Lung (tissue), 11 donors: ENCODE measurements at regions not wholly inside any gene's neighbourhood (a gene's known extent, or its start where the extent isn't known, plus 50 kb on each side); places are given as distances from the start of the nearest gene placed in this dataset.

Source experiments
- ATAC-seq: fragments of 200-7000 bp; cut with Tn5 transposase; one replicate; pipeline ENCODE4 v1.9.1; 2020; ENCODE audit warnings: moderate number of reproducible peaks; ENCODE audit not compliant: insufficient read depth, low FRiP score
- DNase-seq, 3 donors: peaks; one replicate each; pipeline ENCODE4 v3.0.0-alpha.2; 2013 to 2017
- H3K27ac ChIP-seq, 2 donors: one replicate each; pipeline ENCODE4 v1.5.1; 2013; ENCODE audit warnings: mild to moderate bottlenecking in 2 of 2, moderate library complexity in 2 of 2, control low read depth in 1 of 2, inconsistent platforms in 1 of 2, low read depth in 1 of 2, low read length in 1 of 2
- H3K27me3 ChIP-seq, 3 donors: one replicate each; pipeline ENCODE4 v1.5.1; 2013; ENCODE audit warnings: low read length in 2 of 3; ENCODE audit not compliant: control insufficient read depth in 3 of 3, insufficient read depth in 3 of 3
- H3K36me3 ChIP-seq, 4 donors: one replicate each; pipeline ENCODE4 v1.5.1; 2013; ENCODE audit warnings: low read length in 4 of 4, mild to moderate bottlenecking in 1 of 4, moderate library complexity in 1 of 4; ENCODE audit not compliant: control insufficient read depth in 4 of 4, insufficient read depth in 4 of 4
- H3K4me1 ChIP-seq, 5 donors: one replicate each; pipeline ENCODE4 v1.5.1; 2013; ENCODE audit warnings: low read length in 5 of 5, mild to moderate bottlenecking in 2 of 5, moderate library complexity in 1 of 5; ENCODE audit not compliant: control insufficient read depth in 5 of 5, insufficient read depth in 5 of 5
- H3K4me3 ChIP-seq: one replicate; pipeline ENCODE4 v1.5.1; 2013; ENCODE audit warnings: mild to moderate bottlenecking, control low read depth, moderate library complexity
- H3K9ac ChIP-seq, 2 donors: one replicate each; pipeline ENCODE4 v1.5.1; 2013; ENCODE audit warnings: low read length in 2 of 2, control low read depth in 1 of 2; ENCODE audit not compliant: insufficient read depth in 1 of 2
- H3K9me3 ChIP-seq, 4 donors: one replicate each; pipeline ENCODE4 v1.5.1; 2013; ENCODE audit warnings: low read length in 3 of 4, mild to moderate bottlenecking in 1 of 4, moderate library complexity in 1 of 4; ENCODE audit not compliant: control insufficient read depth in 4 of 4, insufficient read depth in 3 of 4
- CTCF ChIP-seq: IDR thresholded peaks from 2 replicates; pipeline ENCODE4 v1.5.1; 2012; ENCODE audit warnings: mild to moderate bottlenecking; ENCODE audit errors: control extremely low read depth, extremely low read depth
- WGBS, 2 donors: extraction: QIAGEN DNeasy Blood & Tissue Kit; methylation state at CpG; one replicate each; pipeline ENCODE4 v1.1.7; 2013; 5-methylcytosine and 5-hydroxymethylcytosine counted together
- donor health status: control.
- donor health status: control.
- donor health status: Bipolar disorder and iron deficiency.
- donor health status: healthy.
- donor health status: DM: yes; HTN: yes; CAD: no.

GRCh38 chr4:156176896-156177295 is 223.2 kb upstream of the CTSO start:
- no peaks in the 10 kb centered on the region for H3K36me3 ChIP-seq
- 81 to 87% methylated on average over 3 of the region's 3 CpGs for WGBS, 2 donors
- DNase-seq (no peak), ATAC-seq (no peak)
- H3K4me1 ChIP-seq, result no peaks in the 10 kb centered on the region
- peaks cover 0 to 3% (median 0%) of the 10 kb centered on the region in 4 donors for H3K9me3 ChIP-seq
- no peak overlapping the region for H3K27ac ChIP-seq
- no peak overlapping the region for H3K9ac ChIP-seq
- no peaks in the 10 kb centered on the region for H3K27me3 ChIP-seq
- no peak overlapping the region for H3K4me3 ChIP-seq
- no peak for TF ChIP-seq CTCF

GRCh38 chr4:156173937-156174336 is 220.3 kb upstream of the CTSO start:
- no peak for ATAC-seq
- peaks cover 0 to 3% (median 3%) of the 10 kb centered on the region in 5 donors for H3K4me1 ChIP-seq

GRCh38 chr4:156173486-156173885 is 219.8 kb upstream of the CTSO start:
- no peak overlapping the region for H3K27ac ChIP-seq
- H3K9ac ChIP-seq, result no peak overlapping the region
- no peaks in the 10 kb centered on the region for H3K36me3 ChIP-seq
- H3K27me3 ChIP-seq, result no peaks in the 10 kb centered on the region
- ATAC-seq (no peak), DNase-seq (no peak)
- H3K4me1 ChIP-seq, result peaks cover 0 to 3% (median 3%) of the 10 kb centered on the region in 5 donors
- no peak overlapping the region for H3K4me3 ChIP-seq
- TF ChIP-seq CTCF, result no peak
- H3K9me3 ChIP-seq, result peaks cover 0 to 3% (median 0%) of the 10 kb centered on the region in 4 donors

More at GRCh38 chr4:156173937-156174336, 220.3 kb upstream of the CTSO start:
- H3K27me3 ChIP-seq, result no peaks in the 10 kb centered on the region
- TF ChIP-seq CTCF, result no peak
- no peaks in the 10 kb centered on the region for H3K36me3 ChIP-seq
- H3K4me3 ChIP-seq, result no peak overlapping the region
- 67 to 89% methylated on average over 1 of the region's 1 CpG for WGBS, 2 donors
- H3K9me3 ChIP-seq, result peaks cover 0 to 3% (median 0%) of the 10 kb centered on the region in 4 donors
- no peak for DNase-seq
- H3K9ac ChIP-seq, result no peak overlapping the region
- H3K27ac ChIP-seq, result no peak overlapping the region

GRCh38 chr4:156169861-156170260 is 216.2 kb upstream of the CTSO start:
- no peak for DNase-seq
- Histone ChIP-seq H3K36me3 (no peaks in the 10 kb centered on the region), H3K9me3 (peaks cover 0 to 3% (median 0%) of the 10 kb centered on the region in 4 donors), H3K4me1 (peaks cover 0 to 3% (median 3%) of the 10 kb centered on the region in 5 donors), H3K27me3 (no peaks in the 10 kb centered on the region), H3K27ac (no peak overlapping the region), H3K9ac (no peak overlapping the region), H3K4me3 (no peak overlapping the region)
- no peak for TF ChIP-seq CTCF
- no peak for ATAC-seq
- WGBS, 2 donors, result 69 to 79% methylated on average over 2 of the region's 2 CpGs
